ENCODE measurements at regions not wholly inside any gene's neighbourhood (a gene's known extent, or its start where the extent isn't known, plus 50 kb on each side); places are given as distances from the start of the nearest gene placed in this dataset.

DNA sequence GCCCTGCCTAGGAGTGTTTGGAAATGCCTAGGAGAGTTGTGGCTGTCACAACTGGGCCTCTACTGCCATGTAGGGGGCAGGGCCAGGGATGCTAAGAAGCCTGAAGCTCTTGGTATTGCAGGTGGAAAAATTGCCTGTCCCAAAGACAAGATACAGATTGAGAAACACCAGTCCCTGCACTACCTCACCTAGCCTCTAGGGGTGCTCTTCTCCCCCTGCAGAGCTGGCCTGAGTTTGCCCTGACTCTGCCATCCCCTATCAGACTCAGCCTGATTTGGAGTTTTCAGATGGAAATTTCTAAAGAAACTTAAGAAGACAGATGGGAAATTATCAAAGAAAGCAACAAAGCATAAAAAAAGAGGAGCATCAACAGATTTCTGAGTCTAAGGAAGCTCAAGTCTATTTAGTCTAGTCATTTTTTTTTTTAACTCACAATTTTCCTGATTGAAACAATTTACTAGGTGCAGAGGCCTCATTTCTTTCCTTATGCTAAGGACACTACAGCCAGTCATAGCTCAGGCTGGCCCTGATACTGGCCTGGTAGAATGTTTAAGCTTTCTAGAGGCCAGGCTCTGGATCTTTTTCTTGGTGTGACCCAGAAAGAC, 61.4 kb upstream of the LRRN2 start:
- no peaks in the 10 kb centered on the region for H3K9me3 ChIP-seq (ENCODE audit: low read length)
- H3K9me2 ChIP-seq (ENCODE audit: low read depth, low read length), result no peaks in the 10 kb centered on the region
- no peaks in the 10 kb centered on the region for H3K79me2 ChIP-seq (ENCODE audit: insufficient read depth, low read length)
- TF ChIP-seq, protein P1, sequence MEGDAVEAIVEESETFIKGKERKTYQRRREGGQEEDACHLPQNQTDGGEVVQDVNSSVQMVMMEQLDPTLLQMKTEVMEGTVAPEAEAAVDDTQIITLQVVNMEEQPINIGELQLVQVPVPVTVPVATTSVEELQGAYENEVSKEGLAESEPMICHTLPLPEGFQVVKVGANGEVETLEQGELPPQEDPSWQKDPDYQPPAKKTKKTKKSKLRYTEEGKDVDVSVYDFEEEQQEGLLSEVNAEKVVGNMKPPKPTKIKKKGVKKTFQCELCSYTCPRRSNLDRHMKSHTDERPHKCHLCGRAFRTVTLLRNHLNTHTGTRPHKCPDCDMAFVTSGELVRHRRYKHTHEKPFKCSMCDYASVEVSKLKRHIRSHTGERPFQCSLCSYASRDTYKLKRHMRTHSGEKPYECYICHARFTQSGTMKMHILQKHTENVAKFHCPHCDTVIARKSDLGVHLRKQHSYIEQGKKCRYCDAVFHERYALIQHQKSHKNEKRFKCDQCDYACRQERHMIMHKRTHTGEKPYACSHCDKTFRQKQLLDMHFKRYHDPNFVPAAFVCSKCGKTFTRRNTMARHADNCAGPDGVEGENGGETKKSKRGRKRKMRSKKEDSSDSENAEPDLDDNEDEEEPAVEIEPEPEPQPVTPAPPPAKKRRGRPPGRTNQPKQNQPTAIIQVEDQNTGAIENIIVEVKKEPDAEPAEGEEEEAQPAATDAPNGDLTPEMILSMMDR (IDR thresholded peaks at IDR 0.05; ENCODE audit: low read length), result peak; percentile 85
- no peak for TF ChIP-seq EZH2 (IDR thresholded peaks at IDR 0.05; ENCODE audit: borderline replicate concordance, low read length)
- no peak overlapping the region for H3K4me3 ChIP-seq (ENCODE audit: low read depth, low read length, poor library complexity, severe bottlenecking)
- no peak overlapping the region for H2AFZ ChIP-seq (ENCODE audit: low read length)
- no peaks in the 10 kb centered on the region for H3F3A ChIP-seq (ENCODE audit: insufficient read depth, low read length)
- H4K20me1 ChIP-seq (ENCODE audit: insufficient read depth, low read length), result no peaks in the 10 kb centered on the region
- no peak overlapping the region for H3K4me2 ChIP-seq (ENCODE audit: low read length)
- H3K27me3 ChIP-seq (ENCODE audit: insufficient read depth, low read length), result peaks cover 5% of the 10 kb centered on the region; the same call in 1 of the 2 replicates
- no peak overlapping the region for H3K27ac ChIP-seq (ENCODE audit: low read depth, low read length, poor library complexity, severe bottlenecking)
- H3K36me3 ChIP-seq (ENCODE audit: insufficient read depth, low read length), result no peaks in the 10 kb centered on the region
- H3K4me1 ChIP-seq (ENCODE audit: insufficient read depth, low read length, severe bottlenecking), result no peaks in the 10 kb centered on the region
- H3K9ac ChIP-seq (ENCODE audit: low read length), result no peak overlapping the region

DNA sequence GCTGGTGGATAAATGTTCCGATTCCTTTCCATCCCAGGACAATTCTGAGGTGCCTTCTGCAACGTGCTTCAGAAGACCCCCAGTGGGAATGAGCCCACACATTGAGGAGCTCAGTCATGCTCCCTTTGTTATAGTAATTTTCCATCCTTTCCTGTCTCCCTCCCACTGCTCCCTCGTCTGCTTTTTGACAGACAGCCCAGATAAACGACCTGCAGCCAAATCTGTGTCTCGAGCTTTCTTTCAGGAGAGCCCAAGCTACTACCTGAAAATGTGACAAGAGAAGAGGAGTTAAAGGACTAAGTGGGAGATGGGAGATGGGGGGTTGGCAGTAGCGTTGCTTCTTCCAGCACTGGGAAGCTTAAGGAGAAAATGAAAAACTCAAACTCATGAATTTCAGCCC, 65.9 kb upstream of the LRRN2 start:
- Histone ChIP-seq H3K4me2 (ENCODE audit: low read length) (no peak overlapping the region), H3K79me2 (ENCODE audit: insufficient read depth, low read length) (no peaks in the 10 kb centered on the region), H3K4me3 (ENCODE audit: low read depth, low read length, poor library complexity, severe bottlenecking) (no peak overlapping the region), H3K36me3 (ENCODE audit: insufficient read depth, low read length) (no peaks in the 10 kb centered on the region), H3K27me3 (ENCODE audit: insufficient read depth, low read length) (peaks cover 5% of the 10 kb centered on the region; the same call in 1 of the 2 replicates), H3K9me3 (ENCODE audit: low read length) (no peaks in the 10 kb centered on the region), H3F3A (ENCODE audit: insufficient read depth, low read length) (no peaks in the 10 kb centered on the region), H3K4me1 (ENCODE audit: insufficient read depth, low read length, severe bottlenecking) (no peaks in the 10 kb centered on the region), H3K9me2 (ENCODE audit: low read depth, low read length) (no peaks in the 10 kb centered on the region), H2AFZ (ENCODE audit: low read length) (no peak overlapping the region), H3K9ac (ENCODE audit: low read length) (no peak overlapping the region), H3K27ac (ENCODE audit: low read depth, low read length, poor library complexity, severe bottlenecking) (no peak overlapping the region), H4K20me1 (ENCODE audit: insufficient read depth, low read length) (no peaks in the 10 kb centered on the region)
- TF ChIP-seq, protein P1 (IDR thresholded peaks at IDR 0.05; ENCODE audit: low read length), result no peak
- TF ChIP-seq EZH2 (IDR thresholded peaks at IDR 0.05; ENCODE audit: borderline replicate concordance, low read length), result no peak

- H3K9ac ChIP-seq (ENCODE audit: low read length), result no peak overlapping the region
- H2AFZ ChIP-seq (ENCODE audit: low read length), result no peak overlapping the region
- H3K79me2 ChIP-seq (ENCODE audit: insufficient read depth, low read length), result no peaks in the 10 kb centered on the region
- no peaks in the 10 kb centered on the region for H3K9me3 ChIP-seq (ENCODE audit: low read length)
- no peaks in the 10 kb centered on the region for H3F3A ChIP-seq (ENCODE audit: insufficient read depth, low read length)
- H3K4me3 ChIP-seq (ENCODE audit: low read depth, low read length, poor library complexity, severe bottlenecking), result no peak overlapping the region
- no peaks in the 10 kb centered on the region for H3K9me2 ChIP-seq (ENCODE audit: low read depth, low read length)
- H4K20me1 ChIP-seq (ENCODE audit: insufficient read depth, low read length), result no peaks in the 10 kb centered on the region
- H3K36me3 ChIP-seq (ENCODE audit: insufficient read depth, low read length), result no peaks in the 10 kb centered on the region
- H3K4me1 ChIP-seq (ENCODE audit: insufficient read depth, low read length, severe bottlenecking), result no peaks in the 10 kb centered on the region
- H3K4me2 ChIP-seq (ENCODE audit: low read length), result no peak overlapping the region
- no peak overlapping the region for H3K27ac ChIP-seq (ENCODE audit: low read depth, low read length, poor library complexity, severe bottlenecking)
- TF ChIP-seq EZH2 (IDR thresholded peaks at IDR 0.05; ENCODE audit: borderline replicate concordance, low read length), result no peak
- TF ChIP-seq, protein P1 (IDR thresholded peaks at IDR 0.05; ENCODE audit: low read length), result no peak
- H3K27me3 ChIP-seq (ENCODE audit: insufficient read depth, low read length), result peaks cover 5% of the 10 kb centered on the region; the same call in 1 of the 2 replicates
Measured at GRCh38 chr1:204751883-204752687, 66.5 kb upstream of the LRRN2 start.
